ENCODE measurements at regions not wholly inside any gene's neighbourhood (a gene's known extent, or its start where the extent isn't known, plus 50 kb on each side); places are given as distances from the start of the nearest gene placed in this dataset.
"Not testable (repeated sequence)": the region's sequence is repeated elsewhere in the genome, so short reads cannot be mapped to it uniquely, and the experiment has no call there.

DNA sequence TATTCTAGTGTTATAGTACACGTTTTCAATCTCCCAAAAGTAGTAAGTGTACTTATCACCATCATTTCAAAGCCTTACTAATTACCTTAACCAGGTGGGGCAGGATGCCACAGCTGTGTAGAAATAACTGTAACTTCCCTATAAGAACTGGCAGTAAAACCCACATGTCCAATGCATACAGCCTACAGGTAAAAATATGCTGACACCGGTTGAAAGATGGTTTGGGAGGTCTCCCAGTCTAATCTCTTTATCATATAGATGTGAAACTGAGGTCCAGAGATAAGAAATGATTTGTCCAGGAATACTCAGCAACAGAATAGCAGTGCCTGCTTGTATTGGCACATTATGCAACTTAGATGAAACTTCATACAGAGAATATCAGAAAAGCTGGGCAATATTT lies 322.9 kb downstream of the BCL11A start:
- no peak for DNase-seq

DNA sequence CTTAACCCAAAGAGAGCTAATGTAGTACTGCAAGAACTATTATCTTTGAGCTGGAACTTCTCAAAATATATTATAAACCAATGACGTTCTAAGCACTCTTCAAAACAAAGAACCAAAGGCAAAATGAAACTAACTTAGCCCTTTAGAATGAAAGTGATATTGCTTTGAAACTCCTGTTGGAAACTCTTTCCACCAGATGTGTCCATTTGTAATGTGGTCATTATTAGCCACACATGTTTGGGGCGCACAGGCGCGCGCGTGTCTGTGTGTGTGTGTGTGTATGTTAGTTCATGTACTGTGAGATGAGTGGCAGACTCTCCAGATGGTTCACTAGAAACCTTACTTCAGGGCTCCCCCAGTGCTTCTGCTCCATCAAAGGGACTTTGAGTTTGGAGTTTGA lies 323.4 kb downstream of the BCL11A start:
- DNase-seq = no peak

DNA sequence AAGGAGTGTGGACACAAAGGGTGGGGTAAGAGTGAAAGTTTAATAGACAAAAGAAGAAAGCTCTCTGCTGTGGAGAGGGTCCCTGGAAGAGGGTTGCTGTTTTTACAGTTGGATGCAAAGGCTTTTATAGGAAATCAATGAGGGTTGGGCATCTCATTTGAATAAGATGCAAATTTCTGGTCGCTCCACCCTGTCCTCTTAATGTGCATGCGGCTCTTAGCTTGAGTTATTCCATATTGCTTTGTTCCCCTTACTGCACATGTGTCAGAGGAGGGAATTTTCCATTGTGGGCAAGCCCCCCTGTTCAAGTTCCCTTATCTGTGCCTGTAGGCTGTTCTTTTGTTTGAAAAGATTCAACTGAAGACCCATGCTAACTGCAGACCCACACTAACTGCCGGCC lies 326.5 kb downstream of the BCL11A start:
- DNase-seq = no peak

DNA sequence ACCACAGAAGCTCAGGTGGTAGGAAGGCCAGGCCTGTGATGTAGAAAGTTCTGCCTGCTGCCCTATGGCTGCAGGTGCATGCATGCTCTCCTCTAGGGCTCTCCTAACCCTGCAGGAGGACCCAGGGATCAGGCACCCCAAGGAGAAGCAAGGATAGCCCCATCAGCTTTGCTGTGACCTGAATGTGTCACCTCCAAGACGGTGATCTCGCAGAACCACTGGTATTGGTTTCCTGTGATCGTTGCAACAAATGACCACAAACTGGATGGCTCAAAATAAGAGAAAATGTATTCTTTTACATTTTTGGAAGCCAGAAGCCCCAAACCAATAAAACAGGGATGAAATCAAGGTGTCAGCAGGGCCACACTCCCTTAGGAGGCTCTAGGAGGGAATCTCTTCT lies 327.3 kb downstream of the BCL11A start:
- no peak for DNase-seq

DNA sequence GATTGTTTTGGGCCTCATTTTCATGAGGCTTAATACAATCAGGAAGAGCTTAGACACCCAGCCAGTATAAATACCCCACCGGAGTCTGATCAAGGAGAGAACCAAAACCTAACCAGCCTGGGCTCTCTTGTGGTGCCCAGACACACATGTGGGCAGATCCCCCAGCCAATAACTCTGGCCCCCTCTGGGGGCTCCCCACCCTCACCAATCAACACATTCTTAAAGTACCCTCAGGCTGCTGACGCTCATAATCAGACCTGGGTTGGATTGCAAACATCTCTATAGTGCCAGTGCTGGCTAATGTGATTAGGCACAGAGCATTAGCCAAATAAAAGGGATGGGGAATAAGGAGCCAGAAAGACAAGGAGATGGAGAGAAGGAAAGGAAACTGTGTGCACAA lies 329.6 kb downstream of the BCL11A start:
- DNase-seq = no peak

DNA sequence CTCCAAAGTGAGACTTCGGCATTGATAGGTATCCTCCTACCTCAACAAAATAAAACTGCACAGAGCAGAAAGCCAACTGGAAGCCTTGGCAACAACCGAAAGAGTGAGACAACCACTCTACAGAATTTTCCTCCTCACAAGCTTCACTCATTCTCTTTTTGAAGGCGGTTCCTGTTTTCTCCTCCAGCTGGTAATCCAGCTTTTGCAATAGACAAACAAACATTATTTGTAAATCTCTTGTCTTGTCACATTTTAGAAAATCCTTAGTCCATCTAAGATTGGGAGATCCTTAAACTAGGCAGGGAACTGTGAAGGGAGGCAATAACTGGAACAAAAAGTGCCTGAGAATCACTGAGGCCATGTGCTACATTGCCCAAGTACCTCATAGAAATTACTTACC lies 332.4 kb downstream of the BCL11A start:
- no peak for DNase-seq

DNA sequence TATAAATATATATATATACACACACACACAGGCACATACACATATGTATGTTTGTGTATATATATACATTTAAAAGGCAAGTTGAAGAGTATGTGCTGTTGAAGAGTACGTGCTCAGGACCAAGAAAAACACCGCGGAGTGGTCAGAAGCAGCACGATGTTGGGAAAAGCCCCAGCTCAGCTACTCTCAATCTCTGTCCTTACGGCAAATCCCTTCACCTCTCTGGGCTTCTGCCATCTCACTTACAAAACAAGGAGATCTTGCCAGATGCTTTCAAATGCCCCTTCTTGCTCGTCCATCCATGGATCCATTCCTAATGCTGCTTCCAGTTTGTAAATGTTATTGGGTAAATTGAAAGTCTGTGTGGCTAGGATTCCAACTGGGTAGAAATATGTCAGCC lies 333.9 kb downstream of the BCL11A start:
- DNase-seq = no peak

DNA sequence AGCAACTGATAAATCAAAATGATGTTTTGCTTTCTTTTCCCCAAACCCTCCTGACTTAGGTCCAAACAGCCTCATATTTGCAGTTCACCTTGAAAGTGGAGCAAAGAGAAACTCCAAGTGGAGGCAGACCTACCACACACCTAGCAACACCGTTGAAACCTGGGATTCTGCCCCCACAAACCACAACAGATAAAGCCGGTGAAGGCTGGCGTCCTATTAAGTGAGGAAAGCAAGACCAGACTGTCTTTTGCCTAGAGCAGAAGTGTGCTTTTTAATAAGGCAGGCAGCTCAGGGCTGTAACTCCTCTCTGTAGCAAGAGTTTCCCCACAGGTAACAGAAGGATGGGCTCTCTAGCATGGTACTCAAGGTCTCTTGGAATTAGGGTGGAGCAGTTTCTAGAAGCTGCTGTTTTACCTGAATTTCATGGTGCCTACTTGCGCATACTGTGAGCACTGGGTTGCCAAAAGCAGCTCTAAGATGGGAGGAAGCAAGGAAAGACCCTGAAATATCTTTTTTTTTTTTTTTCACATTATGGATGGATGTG lies 336.9 kb downstream of the BCL11A start:
- DNase-seq = no peak

DNA sequence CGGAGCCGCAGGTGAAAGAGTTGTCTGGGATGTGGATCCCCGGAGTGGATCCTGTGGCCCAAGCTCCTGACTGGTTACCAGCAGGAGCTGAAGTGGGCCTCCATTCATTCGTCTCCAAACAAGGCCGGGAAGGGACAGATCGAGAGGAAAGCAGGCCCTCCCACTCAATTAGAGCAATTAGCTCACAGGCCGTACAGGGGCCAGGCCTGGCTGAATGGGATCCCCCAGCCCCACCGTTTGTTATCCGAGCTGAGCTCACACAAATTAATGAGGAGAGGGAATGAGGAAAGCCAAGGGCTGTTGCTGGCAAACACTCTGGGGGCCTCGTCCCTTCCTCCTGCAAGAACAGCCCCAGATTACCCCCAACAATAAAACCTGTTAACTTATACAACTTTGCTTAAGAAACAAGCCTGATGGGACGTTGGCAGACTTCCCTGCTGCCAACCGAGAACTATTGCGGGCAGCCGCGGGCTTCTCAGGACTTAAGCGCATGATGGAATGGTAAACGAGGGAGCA lies 338.0 kb downstream of the BCL11A start:
- DNase-seq = no peak

DNA sequence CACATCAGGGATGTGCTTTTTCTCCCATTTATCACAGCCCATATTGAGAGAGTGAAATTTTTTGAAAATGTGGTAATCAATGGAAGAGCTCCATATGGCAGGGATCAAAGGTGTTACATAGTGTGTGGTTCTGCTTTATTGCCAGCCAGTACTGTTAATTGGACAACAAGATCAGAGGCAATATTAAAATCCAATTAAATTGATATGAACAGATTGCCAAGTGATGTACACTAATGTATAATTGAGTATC lies 338.9 kb downstream of the BCL11A start:
- no peak for DNase-seq

DNA sequence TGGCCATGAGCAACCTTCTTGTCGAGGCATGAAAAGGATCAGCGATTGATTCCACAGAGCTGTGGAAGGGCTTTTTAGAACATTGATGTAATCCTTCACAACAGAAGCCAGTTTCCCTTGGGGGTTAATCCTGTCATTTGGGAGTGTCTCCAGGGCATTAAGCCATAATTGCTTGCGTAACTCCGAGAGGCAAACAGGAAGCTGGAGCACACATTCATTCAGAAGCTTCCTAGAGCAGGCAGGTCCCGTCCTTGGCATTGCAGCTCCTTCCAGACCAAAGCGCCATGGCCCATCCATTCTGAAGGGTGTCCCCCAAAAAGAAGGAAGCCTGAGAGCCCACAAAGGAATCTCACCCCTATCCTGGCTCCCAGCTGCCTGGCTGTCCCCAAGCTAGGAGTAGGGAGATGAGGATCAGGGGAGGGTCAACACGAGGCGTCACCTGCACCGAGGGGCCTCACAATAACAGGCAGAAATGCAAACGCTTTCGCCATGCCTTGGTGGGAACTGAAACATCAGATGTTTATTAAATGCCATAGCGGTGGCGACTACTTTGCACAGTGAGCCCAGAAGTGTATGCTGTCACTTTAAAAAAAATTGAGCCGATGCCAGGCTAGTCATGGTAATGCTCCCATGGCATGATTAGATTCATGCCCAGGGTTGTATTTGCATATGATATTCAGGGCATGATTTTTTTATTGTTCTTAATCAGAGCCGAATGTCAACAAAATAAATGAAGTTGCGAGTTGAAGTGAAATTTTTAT lies 339.4 kb downstream of the BCL11A start:
- no peak for DNase-seq

DNA sequence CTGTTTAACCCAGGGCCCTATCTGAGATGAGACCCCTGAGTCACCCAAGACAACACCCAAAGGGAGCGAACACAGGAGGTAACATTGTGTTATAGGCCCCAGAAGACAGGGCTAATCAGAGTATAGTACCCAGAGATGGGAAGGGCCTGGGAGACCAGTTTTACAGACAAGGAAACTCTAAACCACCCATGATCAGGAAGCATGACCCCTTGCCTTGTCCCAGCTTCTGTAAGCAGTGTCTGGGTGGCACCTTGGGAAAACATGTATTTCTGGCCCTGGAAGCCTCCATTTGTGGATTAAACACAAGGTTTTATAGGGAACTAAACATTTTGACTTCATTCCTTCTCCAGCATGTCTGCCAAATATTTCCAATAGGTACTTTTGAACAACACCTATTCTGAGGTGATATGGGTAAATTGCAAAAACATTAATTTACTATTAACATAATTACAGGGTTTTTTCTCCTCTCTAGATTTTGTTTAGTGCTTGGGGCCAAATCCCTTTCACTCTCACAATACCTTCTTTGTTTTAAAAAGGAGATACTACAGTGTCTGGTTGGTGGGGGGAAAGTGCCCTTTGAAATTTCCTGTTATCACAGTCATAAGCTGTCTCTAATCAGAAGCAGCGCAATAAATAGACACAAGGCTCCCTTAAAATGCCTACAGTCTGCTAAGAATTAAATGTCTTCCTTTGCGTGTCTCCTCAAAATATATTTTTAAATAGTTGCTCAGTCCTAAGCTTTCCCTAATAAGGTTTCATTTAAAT lies 341.1 kb downstream of the BCL11A start:
- no peak for DNase-seq

DNA sequence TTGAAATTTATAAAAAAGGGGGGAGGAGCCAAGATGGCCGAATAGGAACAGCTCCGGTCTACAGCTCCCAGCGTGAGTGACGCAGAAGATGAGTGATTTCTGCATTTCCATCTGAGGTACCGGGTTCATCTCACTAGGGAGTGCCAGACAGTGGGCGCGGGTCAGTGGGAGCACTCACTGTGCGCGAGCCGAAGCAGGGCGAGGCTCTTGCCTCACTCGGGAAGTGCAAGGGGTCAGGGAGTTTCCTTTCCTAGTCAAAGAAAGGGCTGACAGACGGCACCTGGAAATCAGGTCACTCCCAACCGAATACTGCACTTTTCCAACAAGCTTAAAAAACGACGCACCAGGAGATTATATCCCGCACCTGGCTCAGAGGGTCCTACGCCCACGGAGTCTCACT lies 364.4 kb downstream of the BCL11A start:
- not testable (repeated sequence) for DNase-seq

DNA sequence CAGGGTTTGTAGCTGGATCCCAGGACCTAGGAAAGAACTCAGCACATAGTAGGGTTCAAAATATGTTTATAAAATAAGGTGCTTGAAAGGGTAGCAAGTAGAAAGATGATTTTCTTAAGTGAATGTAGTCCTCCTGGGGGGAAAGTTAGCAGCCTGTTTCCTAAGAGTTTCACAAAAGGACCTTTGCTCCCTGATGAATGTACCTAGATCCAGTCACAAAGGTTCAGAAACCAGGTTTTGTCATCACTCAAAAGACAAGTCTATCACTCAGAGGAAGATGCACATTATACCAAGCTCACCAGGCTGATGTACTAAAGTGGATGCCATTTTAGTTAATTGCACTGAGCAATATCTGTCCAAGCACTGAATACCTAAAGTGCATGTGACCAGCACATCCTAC lies 378.2 kb downstream of the BCL11A start:
- no peak for DNase-seq

DNA sequence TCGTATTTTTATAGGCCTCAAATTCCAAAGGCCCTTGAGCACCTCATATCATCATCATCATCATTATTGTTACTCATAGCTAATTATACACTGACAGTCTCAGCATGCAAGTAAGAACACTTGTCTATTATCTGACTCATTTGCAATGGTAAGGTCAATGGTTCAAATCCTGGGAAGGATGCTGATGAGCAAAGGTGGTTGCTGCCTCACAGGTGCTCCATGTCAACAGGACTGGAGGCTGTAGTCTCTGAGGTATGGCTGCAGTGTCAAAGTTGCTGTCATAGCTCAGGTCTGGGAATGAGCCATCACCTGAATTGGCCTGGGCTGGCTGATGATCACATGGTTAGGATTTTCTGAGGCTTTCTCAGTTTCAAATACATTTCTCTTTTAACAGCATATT lies 379.3 kb downstream of the BCL11A start:
- DNase-seq = no peak

DNA sequence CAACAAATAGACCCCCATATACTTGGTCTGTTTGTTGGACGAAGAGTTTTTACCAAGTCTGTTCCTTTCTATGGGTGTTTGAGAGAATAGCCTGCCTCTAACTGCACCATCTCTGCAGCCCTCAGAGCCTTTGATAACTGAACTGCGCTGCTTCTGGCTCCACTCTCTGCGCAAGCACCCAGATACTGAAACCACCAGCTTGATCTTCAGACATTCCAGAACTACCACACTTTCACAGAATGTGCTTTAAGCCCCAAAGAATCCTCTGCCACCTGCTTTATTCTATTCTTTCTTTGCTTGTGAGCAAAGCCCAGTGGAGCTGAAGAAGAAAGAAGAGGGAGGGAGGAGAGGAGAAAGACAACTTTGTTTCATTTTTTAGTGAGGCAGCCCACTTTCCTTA lies 380.7 kb downstream of the BCL11A start:
- no peak for DNase-seq

DNA sequence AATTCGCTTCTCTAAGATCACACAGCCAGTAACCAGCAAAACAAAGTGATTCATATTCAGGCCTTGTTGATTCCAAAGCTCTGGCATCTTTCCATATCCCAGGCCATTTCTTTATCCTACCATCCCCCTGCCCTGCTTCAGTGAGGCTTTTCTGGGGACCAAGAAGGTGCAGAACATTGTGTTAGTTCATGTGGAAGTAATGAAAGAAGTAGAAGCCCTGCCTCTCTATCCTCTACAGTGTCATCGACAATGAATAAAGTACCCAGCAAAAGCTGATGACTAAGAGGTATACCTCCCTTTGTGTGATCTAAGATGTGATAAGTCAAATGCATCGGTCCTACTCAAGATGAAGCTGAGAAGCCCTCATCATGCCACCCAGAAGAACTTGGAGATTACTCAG lies 383.2 kb downstream of the BCL11A start:
- no peak for DNase-seq

DNA sequence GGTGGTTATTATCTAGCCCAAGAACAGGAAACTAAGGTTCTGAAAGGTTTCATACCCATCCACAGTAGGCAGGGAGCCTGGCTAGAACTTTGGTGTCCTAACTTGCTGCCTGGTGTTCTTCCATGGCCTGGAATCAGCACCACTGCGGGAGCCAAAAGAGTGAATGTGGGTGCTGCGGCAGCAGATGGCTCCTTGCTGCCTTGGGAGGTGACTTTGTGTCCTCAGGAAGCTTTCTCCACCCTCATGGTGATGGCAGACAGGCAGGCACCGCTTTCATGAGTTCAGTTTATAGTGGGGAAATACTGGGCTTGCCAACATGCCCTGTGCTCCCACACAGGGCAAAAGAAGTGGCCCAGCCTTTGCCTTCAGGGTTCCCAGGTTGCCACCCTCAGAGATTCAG lies 385.2 kb downstream of the BCL11A start:
- DNase-seq = no peak

DNA sequence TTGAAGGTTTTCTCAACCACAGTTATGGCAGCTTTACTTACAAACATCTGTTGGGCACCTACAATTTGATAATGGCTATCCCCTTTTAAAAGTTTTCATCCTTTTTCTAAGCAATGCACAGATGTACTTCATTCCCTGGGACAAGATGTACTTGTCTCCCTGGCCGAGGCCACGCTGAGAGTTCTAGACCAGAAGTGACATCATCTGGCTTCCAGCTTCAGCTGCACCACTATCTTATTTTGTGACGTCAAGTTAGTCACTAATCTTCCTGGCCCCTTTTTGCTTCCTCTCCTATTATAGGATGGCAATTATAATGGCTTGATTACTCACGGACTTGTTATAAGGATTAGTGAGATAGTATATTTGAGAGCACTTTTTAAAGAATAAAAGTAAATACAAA lies 386.4 kb downstream of the BCL11A start:
- DNase-seq = no peak

DNA sequence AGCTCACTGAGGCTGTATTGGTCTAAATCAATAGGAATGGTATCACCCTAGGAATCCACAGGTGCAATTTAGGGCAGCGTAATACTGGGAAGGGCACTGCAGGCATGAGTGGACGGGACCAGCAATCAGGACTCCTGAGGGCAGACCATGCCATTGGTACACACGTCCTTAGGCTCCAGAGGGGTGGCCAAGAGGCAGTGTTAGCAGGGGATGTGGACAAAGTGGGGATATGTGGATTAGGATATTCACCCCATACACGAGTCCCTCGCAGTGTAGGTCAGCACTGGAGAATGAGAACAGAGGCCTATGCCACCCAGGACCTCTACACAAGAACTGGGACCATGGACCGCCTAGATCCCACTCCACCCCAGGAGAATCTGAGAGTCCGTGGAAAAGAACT lies 389.8 kb downstream of the BCL11A start:
- no peak for DNase-seq

DNA sequence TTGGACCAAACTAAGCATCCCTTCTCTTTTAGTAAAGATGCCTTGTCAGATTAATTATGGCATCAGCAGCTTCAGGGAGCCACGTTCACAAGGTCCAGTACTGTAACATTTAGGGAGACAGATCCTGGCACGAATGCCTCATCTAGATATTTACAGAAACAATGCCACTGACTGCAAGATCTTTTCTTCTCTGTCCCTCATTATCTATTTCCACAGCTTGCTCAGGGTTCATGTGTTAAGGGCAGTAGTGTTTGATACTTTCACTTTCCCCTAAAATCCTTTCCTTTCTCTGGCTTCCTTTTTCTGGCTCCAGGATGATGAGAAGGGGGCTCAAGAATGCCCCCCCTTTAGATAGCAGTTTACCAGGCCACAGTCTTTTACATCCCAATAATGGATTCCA lies 393.9 kb downstream of the BCL11A start:
- no peak for DNase-seq

DNA sequence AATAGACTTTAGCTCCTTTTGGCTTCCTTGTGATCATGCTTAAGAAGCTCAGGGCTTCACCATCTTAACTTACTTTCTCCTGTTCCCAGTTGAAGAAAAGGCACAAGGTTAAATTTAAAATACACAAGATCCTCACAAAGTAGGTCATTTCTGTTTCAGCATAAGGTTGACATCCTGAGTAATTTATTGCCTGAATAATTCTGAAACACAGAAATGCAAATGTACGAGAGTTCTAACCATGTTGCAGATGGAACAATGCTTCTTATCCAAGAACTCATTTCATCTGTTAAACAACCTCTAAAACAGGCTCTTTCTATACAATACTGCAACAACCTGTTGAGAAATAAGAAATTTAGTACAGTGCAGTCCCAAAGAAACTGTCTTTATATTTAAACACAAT lies 395.2 kb downstream of the BCL11A start:
- no peak for DNase-seq

DNA sequence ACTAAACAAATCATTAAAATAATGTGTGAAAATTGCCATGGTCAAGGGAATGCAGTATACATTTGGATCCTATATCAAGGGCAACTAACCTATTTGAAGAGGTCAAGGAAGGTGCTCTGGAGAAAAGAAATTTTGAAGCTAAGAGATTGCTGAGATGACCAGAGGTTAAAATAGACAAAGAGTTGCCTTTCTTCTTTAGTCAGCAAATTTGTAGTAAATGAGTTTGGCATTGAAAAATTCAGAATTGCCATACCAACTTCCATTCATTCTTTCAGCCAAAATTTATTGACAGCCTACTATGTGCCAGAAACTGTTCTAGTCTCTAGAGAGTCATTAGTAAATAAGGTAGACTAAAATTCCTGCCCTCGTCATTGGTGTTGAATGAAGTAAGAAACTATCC lies 396.2 kb downstream of the BCL11A start:
- no peak for DNase-seq

DNA sequence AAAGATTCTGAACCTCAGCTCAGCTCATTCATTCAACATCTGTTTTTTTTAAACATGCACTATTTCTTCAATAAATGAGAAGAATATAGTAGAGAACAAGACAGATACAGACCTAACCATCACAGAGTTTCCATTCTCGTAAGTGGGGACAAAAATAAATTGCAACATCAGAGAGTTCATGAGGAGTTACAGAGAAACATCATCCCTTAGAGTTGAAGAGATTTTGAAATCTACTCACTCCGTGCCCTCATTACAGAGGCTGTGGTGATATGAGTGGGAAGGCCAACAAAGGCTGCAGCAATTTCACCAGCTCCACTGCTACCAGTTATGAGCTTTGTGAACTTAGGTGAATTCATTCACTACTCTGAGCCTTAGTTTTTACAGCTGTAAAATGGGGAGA lies 399.3 kb downstream of the BCL11A start:
- no peak for DNase-seq

All from NCI-H1092 (cell line).